GM06990 (cell line): ENCODE measurements at regions not wholly inside any gene's neighbourhood (a gene's known extent, or its start where the extent isn't known, plus 50 kb on each side); places are given as distances from the start of the nearest gene placed in this dataset.

Source experiments
- DNase-seq: peaks from one replicate; pipeline ENCODE4 v3.0.0-alpha.2; 2011; ENCODE audit not compliant: insufficient read length; ENCODE audit errors: extremely low read depth
- H3K27me3 ChIP-seq: replicated peaks from 2 replicates; pipeline ENCODE4 v1.6.0; 2011; ENCODE audit warnings: low read length; ENCODE audit not compliant: control insufficient read depth, insufficient read depth
- H3K36me3 ChIP-seq: 2 replicates; pipeline ENCODE4 v1.5.1; 2011; ENCODE audit warnings: low read length; ENCODE audit not compliant: control insufficient read depth, insufficient read depth
- H3K4me3 ChIP-seq: replicated peaks from 2 replicates; pipeline ENCODE4 v1.5.1; 2011; ENCODE audit warnings: low read depth, mild to moderate bottlenecking, control low read depth, low read length
- TF ChIP-seq, protein P1 (sequence below): IDR thresholded peaks from 2 replicates; pipeline ENCODE4 v1.5.1; 2011; ENCODE audit warnings: low read length, control low read depth, mild to moderate bottlenecking, inconsistent platforms; ENCODE audit not compliant: insufficient read depth, poor library complexity, severe bottlenecking

DNA sequence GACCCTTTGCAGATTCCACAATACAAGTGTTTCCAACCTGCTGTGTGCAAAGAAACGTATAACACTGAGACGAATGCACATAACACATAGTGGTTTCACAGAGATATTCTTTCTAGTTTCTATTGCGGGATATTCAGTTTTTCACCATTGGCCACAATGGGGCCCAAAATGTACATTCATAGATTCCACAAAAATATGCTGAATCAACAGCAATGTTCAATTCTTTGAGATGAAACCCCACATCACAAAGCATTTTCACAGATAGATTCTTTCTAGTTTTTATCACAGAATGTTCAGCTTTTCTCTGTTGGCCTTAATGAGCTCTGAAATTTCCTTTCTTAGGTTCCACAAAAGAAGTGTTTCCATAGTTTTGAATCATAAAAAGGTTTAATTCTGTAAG, 2472.3 kb downstream of the TP53TG3F start:
- no peaks in the 10 kb centered on the region for H3K36me3 ChIP-seq
- no peak overlapping the region for H3K4me3 ChIP-seq
- TF ChIP-seq, protein P1, sequence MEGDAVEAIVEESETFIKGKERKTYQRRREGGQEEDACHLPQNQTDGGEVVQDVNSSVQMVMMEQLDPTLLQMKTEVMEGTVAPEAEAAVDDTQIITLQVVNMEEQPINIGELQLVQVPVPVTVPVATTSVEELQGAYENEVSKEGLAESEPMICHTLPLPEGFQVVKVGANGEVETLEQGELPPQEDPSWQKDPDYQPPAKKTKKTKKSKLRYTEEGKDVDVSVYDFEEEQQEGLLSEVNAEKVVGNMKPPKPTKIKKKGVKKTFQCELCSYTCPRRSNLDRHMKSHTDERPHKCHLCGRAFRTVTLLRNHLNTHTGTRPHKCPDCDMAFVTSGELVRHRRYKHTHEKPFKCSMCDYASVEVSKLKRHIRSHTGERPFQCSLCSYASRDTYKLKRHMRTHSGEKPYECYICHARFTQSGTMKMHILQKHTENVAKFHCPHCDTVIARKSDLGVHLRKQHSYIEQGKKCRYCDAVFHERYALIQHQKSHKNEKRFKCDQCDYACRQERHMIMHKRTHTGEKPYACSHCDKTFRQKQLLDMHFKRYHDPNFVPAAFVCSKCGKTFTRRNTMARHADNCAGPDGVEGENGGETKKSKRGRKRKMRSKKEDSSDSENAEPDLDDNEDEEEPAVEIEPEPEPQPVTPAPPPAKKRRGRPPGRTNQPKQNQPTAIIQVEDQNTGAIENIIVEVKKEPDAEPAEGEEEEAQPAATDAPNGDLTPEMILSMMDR = no peak
- H3K27me3 ChIP-seq = no peaks in the 10 kb centered on the region
- DNase-seq = no peak
